NCI-H1048 (cell line): ENCODE measurements at regions not wholly inside any gene's neighbourhood (a gene's known extent, or its start where the extent isn't known, plus 50 kb on each side); places are given as distances from the start of the nearest gene placed in this dataset.
"Not testable (repeated sequence)": the region's sequence is repeated elsewhere in the genome, so short reads cannot be mapped to it uniquely, and the experiment has no call there.

ENCODE experiments used
- DNase-seq: peaks from one replicate; lab custom pipeline; 2025; lab: John Stamatoyannopoulos, UW

GRCh38 chr1:157254183-157254582 lies 116.0 kb upstream of the ETV3 start:
- not testable (repeated sequence) for DNase-seq

GRCh38 chr1:157252473-157252872 lies 114.3 kb upstream of the ETV3 start:
- DNase-seq = no peak

- DNase-seq = no peak
Observed at GRCh38 chr1:157249739-157250138, 111.5 kb upstream of the ETV3 start.

- no peak for DNase-seq
Observed at GRCh38 chr1:157249326-157249725, 111.1 kb upstream of the ETV3 start.

GRCh38 chr1:157247764-157248049 lies 109.5 kb upstream of the ETV3 start:
- DNase-seq = not testable (repeated sequence)

- no peak for DNase-seq
Observed at GRCh38 chr1:157247005-157247763, 109.0 kb upstream of the ETV3 start.

GRCh38 chr1:157245823-157246222 lies 107.6 kb upstream of the ETV3 start:
- DNase-seq = no peak

- DNase-seq = no peak
Observed at GRCh38 chr1:157241185-157241538, 103.0 kb upstream of the ETV3 start.

GRCh38 chr1:157240495-157241184 lies 102.4 kb upstream of the ETV3 start:
- peak; percentile 12 for DNase-seq

GRCh38 chr1:157239936-157240335 lies 101.7 kb upstream of the ETV3 start:
- no peak for DNase-seq

GRCh38 chr1:157238585-157238984 lies 100.4 kb upstream of the ETV3 start:
- no peak for DNase-seq

- no peak for DNase-seq
Observed at GRCh38 chr1:157237981-157238380, 99.8 kb upstream of the ETV3 start.

- DNase-seq = no peak
Observed at GRCh38 chr1:157237522-157237921, 99.3 kb upstream of the ETV3 start.

- no peak for DNase-seq
Observed at GRCh38 chr1:157236072-157236471, 97.9 kb upstream of the ETV3 start.

- no peak for DNase-seq
Observed at GRCh38 chr1:157235307-157235706, 97.1 kb upstream of the ETV3 start.

- DNase-seq = no peak
Observed at GRCh38 chr1:157234705-157235273, 96.6 kb upstream of the ETV3 start.

GRCh38 chr1:157233131-157233530 lies 94.9 kb upstream of the ETV3 start:
- no peak for DNase-seq

- DNase-seq = no peak
Observed at GRCh38 chr1:157231846-157232525, 93.8 kb upstream of the ETV3 start.

GRCh38 chr1:157230500-157230899 lies 92.3 kb upstream of the ETV3 start:
- no peak for DNase-seq

- DNase-seq = no peak
Observed at GRCh38 chr1:157227700-157228099, 89.5 kb upstream of the ETV3 start.

- DNase-seq = no peak
Observed at GRCh38 chr1:157226739-157227138, 88.5 kb upstream of the ETV3 start.

- no peak for DNase-seq
Observed at GRCh38 chr1:157219600-157219999, 81.4 kb upstream of the ETV3 start.

- DNase-seq = no peak
Observed at GRCh38 chr1:157219182-157219581, 81.0 kb upstream of the ETV3 start.
